ENCODE measurements at regions not wholly inside any gene's neighbourhood (a gene's known extent, or its start where the extent isn't known, plus 50 kb on each side); places are given as distances from the start of the nearest gene placed in this dataset.
"Not testable (repeated sequence)": the region's sequence is repeated elsewhere in the genome, so short reads cannot be mapped to it uniquely, and the experiment has no call there.

DNA sequence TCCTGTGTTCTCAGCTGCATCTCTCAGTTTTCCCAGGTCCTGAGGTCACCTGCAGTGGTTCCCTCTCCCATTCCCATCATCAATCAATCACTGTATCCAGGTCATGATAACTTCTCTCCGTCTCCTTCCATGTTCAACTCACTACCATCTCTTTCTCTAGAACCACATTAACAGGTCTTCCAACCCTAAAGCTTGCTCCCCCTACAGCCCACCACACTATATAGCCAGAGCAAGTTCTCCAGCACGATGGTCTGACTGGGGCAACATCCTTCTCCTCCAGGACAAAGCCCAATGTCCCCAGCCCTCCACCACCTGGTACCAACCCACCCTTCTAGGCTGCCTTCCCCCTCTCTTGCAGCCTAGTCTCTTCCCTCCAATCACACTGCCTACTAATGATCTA lies 241.6 kb downstream of the CDK5RAP2 start:
- DNase-seq, result no peak

DNA sequence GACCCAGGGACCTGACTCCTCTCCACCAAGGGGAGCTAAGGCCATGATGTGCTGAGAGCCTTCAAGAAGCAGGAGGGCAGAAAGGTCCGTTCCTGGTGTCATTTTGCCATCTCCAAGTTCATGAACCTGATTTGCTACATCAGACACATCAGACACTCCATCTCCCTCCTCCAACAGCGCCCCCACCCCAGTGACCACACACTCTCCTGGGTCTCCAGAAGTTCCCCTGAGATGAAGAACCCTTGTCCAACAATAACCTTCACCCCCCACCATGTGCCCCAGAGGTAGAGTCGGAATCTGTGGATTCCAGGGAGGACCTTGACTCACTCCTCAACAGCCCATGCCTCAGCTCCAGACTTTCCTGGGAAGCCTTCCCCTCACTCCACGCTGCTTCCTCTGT lies 242.8 kb downstream of the CDK5RAP2 start:
- DNase-seq, result no peak

GRCh38 chr9:120336753-120337090 lies 243.2 kb downstream of the CDK5RAP2 start:
- no peak for DNase-seq

- no peak for DNase-seq
Observed at GRCh38 chr9:120336021-120336752, 243.8 kb downstream of the CDK5RAP2 start.

DNA sequence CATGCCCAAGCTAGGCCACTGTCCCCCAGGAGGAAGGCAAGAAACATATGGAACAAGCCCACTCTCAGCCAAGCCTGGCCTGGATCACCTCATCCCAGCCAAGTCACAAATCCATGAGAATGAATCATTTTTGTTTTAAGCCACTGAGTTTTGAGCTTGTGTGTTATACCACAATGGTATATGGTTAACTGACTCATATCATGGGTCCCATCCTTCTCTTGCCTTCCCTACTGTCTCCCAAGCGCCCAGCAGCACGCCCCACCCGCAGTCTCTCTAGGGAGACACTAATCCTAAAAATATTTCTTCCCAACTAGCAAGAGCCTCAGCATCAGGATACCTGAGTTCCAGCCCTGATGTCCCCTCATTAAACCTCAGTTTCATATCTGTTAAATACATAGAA lies 248.1 kb downstream of the CDK5RAP2 start:
- DNase-seq, result no peak

- DNase-seq, result no peak
Observed at GRCh38 chr9:120330031-120330430, 249.9 kb downstream of the CDK5RAP2 start.

- no peak for DNase-seq
Observed at GRCh38 chr9:120327322-120327721, 252.6 kb downstream of the CDK5RAP2 start.

- no peak for DNase-seq
Observed at GRCh38 chr9:120326049-120326693, 253.8 kb downstream of the CDK5RAP2 start.

- no peak for DNase-seq
Observed at GRCh38 chr9:120324996-120325642, 254.8 kb downstream of the CDK5RAP2 start.

DNA sequence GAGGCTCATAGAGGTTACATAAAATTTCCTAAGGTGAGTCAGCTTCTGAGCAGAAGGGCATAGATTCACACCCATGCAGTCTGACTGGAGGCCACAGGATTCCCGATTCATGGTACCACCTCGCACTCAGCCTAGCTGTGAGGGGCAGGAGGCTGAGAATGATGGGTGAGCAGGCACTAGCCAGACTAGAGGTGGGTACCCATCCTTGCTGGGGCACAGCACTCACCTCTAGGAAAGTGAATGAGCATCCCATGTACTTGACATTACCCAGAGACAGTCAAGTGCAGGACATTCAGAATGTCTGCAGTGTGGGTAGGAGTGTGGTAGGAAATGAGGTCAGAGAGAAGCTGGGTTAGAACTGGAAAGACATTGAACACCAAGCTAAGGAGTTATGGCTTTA lies 255.5 kb downstream of the CDK5RAP2 start:
- no peak for DNase-seq

GRCh38 chr9:120323125-120323524 lies 256.8 kb downstream of the CDK5RAP2 start:
- no peak for DNase-seq

- no peak for DNase-seq
Observed at GRCh38 chr9:120319452-120319851, 260.5 kb downstream of the CDK5RAP2 start.

DNA sequence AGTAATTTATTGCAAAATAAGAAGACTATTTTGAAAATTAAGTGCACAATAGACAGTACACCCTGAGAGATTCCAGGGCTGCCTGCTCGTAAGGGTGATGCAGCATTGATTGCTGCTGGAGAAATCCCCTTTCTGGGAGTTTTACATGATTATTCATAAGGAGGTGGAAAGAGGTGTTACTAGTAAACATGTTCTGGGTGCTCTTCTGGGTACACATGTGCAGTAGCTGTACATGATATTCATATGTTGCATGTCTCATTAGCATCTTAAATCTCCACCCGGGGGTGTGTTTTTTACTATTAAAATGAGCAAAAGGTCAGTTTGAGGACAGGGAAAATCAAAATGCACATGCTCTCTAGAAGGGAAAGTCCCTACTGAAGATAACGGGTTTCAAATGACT lies 264.8 kb downstream of the CDK5RAP2 start:
- no peak for DNase-seq

DNA sequence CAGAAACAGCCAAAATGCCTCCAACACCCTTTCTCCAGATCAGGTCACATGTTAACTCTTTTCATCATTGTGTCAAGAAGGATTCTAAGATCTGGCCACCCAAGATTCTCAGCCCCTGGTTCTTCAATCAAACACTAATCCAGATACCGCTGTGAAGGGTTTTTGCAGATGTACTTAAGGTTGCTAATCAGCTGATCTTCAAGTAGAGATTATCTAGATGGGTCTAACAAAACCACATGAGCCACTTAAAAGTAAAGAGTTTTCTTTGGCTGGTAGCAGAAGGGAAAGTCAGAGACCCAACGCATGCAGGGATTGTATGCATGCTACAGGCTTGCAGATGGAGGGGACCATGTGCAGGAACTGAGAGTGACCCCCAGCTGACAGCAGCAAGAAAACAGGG lies 267.9 kb downstream of the CDK5RAP2 start:
- DNase-seq, result no peak

DNA sequence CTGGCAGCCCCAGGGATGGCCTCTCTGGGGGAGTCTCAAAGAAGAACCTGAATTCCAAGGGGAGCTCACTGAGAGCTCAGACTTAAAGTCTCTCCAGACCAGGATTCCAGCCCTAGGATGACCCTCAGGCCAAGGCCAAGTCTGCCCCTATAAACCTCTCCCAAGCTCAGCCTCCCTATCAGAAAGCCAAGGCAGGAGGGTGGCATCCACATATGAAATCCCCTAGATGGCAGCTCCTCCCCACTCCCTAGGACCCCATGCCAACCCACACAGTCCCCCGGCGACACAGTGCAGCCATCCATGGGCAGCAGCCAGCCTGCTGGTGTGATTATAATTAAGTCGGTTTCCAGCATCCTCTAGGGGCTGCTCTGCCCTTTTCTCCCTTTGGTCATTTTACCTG lies 269.9 kb downstream of the CDK5RAP2 start:
- DNase-seq, result no peak

GRCh38 chr9:120308495-120308894 lies 271.5 kb downstream of the CDK5RAP2 start:
- DNase-seq, result no peak

- DNase-seq, result no peak
Observed at GRCh38 chr9:120307599-120307998, 272.4 kb downstream of the CDK5RAP2 start.

DNA sequence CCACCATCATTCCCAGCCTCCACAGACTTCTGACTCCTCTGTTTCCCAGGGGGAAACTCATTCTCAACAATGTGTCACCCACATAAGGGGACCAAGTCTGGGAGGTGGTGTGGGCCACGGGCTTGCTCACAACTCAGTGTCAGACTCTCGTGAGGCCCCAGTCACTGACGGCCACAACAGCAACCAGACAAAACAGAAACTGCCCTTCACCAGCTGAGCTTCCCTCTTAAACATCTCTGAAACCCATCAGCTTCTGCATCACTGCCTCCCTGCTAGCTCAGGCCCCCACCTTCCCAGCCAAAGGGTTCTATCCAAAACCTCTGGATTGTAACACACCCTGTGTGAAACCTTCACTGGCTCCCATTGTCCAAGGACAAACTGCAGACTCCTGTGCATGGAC lies 273.4 kb downstream of the CDK5RAP2 start:
- DNase-seq, result no peak

- no peak for DNase-seq
Observed at GRCh38 chr9:120306088-120306487, 273.9 kb downstream of the CDK5RAP2 start.

DNA sequence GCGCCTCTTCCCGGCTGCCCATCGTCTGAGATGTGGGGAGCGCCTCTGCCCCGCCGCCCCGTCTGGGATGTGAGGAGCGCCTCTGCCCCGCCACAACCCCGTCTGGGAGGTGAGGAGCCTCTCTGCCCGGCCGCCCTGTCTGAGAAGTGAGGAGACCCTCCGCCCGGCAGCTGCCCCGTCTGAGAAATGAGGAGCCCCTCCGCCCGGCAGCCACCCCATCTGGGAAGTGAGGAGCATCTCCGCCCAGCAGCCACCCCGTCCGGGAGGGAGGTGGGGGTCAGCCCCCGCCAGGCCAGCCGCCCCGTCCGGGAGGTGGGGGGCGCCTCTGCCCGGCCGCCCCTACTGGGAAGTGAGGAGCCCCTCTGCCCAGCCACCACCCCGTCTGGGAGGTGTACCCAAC lies 275.1 kb downstream of the CDK5RAP2 start:
- not testable (repeated sequence) for DNase-seq

GRCh38 chr9:120303519-120303918 lies 276.4 kb downstream of the CDK5RAP2 start:
- DNase-seq, result no peak

- DNase-seq, result no peak
Observed at GRCh38 chr9:120299785-120300184, 280.2 kb downstream of the CDK5RAP2 start.

DNA sequence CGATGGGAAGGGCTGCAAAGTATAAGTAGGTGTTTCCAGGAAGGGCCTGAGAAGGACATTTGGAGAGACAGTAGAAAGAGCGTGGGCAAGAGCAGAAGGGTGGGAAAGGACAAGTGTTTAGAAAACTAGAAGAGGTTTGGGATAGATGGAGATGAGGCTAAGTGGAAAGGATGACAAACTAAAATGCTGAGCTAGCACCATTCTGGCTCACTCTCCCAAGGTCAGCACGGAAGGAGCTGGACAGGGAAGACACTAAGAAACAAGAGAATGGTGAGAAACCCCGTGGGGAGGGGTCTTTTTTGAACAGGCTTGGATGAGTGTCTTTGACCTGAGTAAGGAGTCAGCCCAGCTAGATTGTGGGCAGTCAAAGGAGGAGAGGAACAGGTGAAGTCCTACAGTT lies 286.0 kb downstream of the CDK5RAP2 start:
- DNase-seq, result no peak

DNA sequence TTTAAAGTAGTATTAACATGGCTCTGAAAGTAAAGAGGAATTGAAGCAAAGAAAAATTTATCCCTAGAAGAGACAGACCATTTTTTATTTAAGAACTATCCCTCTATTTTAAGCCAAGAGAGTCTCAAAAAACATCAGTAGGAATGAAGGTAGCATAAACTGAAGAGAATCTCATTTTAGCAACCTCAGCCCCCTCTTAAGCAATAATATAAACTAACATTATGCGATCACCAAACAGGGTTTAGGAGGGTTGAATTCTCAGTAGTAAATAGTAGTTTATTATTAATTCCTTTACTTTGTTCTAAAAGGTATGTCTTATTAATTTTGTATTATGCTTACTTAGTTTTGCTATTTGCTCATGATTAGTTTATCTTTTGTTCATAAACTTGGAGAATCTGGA lies 287.4 kb downstream of the CDK5RAP2 start:
- DNase-seq, result no peak

All from EL (cell line).